ENCODE measurements at regions not wholly inside any gene's neighbourhood (a gene's known extent, or its start where the extent isn't known, plus 50 kb on each side); places are given as distances from the start of the nearest gene placed in this dataset.

DNA sequence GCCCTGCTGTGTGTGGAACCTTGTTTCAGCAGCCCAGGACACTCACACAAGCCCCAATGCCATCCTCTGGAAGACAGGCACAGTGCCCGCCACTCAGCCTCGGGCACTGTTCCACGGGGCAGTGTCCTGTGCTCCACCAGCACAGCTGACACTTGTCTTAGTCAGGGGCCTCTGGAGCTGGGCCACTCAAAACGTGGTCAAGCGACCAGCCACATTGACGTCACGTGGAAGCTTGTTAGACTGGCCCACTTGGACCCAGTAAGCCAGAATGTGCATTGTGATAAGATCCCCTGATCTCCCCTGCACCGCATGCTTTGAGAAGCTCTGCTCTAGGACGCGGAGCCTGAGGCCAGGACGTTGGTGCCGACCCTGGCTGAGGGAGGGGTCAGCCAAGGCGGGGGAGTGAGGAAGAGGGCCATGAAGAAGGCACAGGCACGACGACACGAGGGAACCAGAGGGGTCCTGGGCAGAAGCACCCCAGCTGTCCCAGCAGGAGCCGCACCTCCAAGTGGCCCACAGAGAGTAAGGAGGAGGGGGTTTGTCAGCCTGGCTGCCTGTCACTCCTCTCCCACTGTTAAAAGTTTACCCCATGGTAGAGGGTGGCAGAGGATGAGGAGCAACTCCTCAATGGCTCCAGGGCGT, 64.6 kb downstream of the LINC01488 start:
- no peak for DNase-seq

DNA sequence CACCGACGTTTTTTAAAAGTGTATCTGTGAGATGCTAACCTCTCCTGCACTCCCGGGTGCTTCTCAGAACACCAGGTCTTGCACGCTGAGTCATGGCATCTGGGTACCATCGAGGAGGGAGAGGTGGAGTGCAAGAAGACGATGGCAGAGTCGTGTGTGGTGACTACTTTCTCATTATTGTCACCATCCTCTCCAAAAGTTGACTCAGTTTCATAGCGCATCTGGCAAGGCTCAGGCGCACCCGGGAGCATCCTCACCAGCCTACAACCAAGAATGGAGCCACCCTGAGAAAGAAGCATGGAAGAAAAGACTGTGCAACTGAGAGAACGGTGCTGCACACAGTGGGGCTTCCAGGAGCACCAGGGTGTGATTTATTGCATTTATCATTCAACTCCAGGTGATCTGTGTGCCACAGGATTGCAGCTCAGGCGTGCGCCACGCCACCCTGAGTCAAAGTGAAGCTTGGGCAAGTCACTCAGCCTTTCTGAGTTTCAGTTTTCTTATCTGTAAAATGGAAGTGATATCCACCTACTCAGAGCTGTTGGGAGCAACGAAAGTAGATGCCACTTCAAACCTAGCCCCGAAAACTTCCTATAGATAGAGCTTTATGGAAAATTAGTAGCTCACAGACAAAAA, 65.4 kb downstream of the LINC01488 start:
- DNase-seq: no peak

GRCh38 chr11:69550846-69551245, 69.4 kb downstream of the LINC01488 start:
- no peak for DNase-seq

- DNase-seq: no peak
Measured at GRCh38 chr11:69551963-69552362, 70.5 kb downstream of the LINC01488 start.

DNA sequence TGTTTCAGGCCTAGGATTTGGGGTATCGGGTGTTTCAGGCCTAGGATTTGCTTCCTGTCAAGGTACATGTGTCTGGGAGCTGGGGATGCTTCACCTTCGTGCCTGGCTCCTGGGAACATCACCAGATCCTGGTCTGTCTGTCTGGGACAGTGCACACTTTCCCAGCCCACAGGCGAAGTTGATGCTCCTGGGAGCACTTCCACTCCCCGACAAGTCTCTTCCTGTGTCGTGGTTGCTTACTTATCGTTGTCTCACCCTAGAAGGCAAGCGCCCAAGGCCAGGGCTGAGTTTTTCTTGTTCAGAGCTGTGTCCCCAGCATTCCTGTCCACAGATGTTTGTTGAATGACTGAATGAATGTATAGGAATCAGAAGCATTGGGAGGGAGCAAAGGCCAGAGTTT, 71.5 kb downstream of the LINC01488 start:
- DNase-seq: no peak

GRCh38 chr11:69553416-69554357, 72.2 kb downstream of the LINC01488 start:
- no peak for DNase-seq

GRCh38 chr11:69554849-69555248, 73.4 kb downstream of the LINC01488 start:
- DNase-seq: no peak

DNA sequence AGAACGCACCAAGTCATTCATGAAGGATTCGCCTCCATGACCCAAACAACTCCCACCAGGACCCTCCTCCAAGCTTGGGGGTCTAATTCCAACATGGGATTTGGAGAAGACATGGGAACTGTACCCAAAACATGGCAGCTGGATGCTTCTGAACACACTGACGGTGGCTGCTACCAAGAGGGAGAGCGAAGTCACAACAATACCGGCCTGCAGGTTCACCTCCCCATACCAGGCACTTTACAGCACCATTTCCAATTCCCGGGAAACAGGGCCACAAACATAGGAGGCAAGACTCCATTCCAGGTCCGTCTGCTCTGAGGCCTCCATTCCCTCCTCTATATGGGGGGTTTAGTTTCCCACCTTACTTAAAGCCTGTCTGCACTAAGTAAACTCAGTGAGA, 75.8 kb downstream of the LINC01488 start:
- DNase-seq: no peak

GRCh38 chr11:69558519-69558941, 77.1 kb downstream of the LINC01488 start:
- DNase-seq: no peak

DNA sequence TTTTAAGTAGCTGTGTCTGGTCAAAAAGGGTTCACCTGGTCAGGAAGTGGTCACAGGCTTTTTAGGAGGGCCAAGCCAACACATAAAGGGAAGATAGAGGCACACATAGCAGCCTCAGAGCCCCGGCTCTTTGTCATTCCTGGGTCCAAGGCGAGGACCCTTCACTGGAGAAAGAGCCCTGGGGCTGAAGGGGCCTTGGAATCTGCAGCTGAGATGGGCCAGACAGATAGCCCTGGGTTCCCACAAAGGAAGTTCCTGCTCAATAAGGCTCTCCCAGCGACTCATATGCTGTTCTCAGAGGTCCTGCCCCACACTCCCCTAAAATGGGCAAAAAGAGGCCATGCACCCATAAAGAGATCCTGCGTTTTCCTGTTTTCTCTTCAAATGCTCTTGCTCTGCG, 77.7 kb downstream of the LINC01488 start:
- DNase-seq: no peak

DNA sequence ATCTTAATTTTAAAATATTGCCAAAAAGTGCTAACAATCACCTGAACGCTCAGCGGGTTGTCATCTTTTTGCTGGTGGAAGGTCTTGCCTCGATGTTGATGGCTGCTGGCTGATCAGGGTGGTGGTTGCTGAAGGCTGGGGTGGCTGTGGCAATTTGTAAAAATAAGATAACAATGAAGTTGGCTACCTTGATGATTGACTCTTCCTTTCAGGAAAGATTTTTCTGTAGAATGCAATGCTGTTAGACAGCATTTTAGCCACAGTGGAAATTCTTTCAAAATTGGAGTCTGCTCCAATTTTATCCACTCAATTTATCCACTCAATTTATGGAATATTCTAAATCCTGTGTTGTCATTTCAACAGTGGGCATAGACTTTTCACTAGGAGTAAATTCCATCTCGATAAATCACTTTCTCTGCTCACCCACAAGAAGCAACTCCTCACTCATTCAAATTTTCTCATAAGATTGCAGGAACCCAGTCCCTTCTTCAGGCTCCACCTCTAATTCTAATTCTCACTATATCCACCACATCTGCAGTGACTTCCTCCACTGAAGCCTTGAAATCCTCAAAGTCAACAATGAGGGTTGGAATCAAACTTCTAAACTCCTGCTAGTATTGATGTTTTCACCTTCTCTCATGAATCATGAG, 78.8 kb downstream of the LINC01488 start:
- DNase-seq: no peak

DNA sequence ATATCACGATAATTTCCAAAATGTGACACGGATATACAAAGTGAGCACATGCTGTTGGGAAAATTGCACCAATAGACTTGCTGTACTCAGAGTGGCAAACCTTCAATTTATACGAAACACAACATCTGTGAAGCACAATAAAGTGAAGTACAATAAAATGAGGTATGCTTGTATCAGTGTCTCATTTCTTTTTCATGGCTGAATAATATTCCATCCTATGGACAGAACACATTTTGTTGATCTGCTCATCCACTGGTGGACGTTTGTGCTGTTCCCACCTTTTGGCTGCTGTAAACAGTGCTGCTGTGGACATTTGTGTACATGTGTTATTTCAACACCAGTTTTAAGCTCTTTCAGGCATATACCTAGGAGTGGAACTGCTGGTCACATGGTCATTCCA, 78.7 kb upstream of the CCND1 start:
- no peak for DNase-seq

DNA sequence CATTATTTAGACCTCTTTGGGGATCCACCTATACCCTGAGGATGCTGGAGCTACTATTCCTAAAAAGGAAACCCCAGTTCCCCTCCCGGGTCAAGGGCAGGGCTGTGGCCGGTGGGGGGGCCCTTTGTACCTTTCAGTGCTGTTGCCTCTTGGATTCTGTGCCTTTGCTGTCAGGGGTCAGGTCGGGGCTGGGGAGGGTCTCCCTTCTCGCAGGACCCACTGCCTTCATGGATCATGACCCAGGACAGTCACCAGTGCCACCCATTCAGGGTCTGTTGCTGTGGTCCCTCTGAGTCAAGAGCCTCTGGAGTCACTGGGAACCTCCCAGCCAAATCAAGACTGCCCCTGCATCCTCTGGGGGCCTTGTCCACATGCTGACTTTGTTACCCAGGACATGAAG, 78.1 kb upstream of the CCND1 start:
- no peak for DNase-seq

GRCh38 chr11:69563306-69563705, 77.7 kb upstream of the CCND1 start:
- DNase-seq: no peak

- DNase-seq: no peak
Measured at GRCh38 chr11:69563946-69564775, 76.8 kb upstream of the CCND1 start.

DNA sequence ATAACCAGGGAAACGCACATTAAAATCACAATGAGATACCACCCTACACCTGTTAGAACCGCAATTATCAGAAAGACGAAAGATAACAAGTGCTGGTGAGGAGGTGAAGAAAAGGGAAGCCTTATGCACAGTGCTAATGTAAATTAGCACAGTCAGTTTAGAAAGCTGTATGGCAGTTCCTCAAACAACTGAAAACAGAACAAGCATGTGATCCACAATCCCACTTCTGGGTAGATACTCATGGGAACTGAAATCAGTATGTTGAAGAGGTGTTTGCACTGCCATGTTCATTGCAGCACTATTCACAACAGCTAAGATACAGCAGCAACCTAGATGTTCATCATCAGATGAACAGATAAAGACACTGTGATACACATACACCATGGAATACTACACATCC, 75.0 kb upstream of the CCND1 start:
- no peak for DNase-seq

DNA sequence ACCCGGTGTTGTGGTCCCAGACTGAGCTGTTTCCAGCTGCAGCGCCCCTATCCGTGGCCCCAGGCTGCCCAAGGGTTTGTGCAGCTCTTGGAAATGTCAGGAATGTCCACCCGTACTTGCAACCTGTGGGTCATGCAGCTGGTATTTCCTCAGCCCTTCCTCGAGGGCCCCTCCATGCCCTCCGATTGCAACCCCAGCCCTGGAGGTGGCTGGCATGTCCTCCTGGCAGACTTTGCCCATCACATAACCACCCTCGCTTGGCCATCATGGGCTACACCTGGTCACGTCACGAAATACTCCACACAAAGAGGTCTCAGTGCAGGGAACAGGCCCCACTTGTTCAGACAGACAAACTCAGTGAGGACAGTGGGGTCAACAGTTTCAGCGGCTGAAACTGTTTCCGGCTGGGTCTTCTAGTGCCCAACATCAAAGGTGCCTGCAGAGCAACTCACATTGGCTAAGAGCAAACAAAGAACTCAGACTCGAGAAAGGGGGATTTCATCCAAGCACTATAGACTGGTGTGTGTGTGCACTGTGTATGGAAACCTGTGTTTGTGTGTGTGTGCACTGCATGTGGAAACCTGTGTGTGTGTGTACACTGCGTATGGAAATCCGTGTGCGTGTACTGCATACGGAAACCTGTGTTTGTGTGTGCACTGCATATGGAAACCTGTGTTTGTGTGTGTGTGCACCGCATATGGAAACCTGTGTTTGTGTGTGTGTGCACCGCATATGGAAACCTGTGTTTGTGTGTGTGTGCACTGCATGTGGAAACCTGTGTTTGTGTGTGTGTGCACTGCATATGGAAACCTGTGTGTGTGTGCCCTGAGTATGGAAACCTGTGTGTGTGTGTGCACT, 72.8 kb upstream of the CCND1 start:
- no peak for DNase-seq

DNA sequence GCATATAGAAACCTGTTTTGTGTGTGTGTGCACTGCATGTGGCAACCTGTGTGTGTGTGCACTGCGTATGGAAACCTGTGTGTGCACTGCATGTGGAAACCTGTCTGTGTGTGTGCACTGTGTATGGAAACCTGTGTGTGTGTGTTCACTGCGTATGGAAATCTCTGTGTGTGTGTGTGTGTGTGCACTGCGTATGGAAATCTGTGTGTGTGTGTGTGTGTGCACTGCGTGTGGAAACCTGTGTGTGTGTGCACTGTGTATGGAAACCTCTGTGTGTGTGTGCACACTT, 72.2 kb upstream of the CCND1 start:
- no peak for DNase-seq

GRCh38 chr11:69569306-69570200, 71.4 kb upstream of the CCND1 start:
- no peak for DNase-seq

DNA sequence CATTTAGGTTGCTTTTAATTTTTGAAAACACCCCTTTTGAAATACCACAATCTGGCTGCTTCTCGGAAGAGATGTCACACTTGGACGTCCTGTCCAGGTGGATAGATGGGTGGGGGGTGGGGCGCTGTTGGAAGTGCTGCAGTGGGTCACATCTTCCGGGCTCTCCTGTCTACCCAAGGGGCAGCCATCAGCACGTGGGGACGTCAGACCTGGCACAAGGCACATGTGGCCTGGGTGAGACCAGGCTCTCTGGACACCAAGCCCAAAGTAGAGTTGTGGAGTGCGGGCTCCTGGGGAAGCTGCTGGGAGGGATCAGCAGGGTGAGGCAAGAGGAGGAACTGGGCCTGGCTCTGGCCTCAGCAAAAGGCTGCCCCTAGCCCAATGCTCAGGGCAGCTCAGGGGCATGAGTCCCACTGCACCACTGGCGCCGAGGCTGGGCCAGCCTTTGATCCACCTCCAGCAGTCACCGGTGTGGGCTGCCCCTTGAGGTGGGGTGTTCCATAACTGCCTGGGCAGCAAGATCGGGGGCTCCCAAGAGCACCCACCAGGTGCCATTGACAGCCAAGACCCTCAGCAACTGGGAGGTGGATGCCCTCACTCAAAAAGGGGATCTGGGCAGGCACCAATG, 68.6 kb upstream of the CCND1 start:
- no peak for DNase-seq

All from Kasumi-1 (cell line).